ENCODE measurements at regions not wholly inside any gene's neighbourhood (a gene's known extent, or its start where the extent isn't known, plus 50 kb on each side); places are given as distances from the start of the nearest gene placed in this dataset.
"Not testable (repeated sequence)": the region's sequence is repeated elsewhere in the genome, so short reads cannot be mapped to it uniquely, and the experiment has no call there.

- DNase-seq (ENCODE audit: low spot score): no peak
- H3K36me3 ChIP-seq (ENCODE audit: low read depth): no peaks in the 10 kb centered on the region
- ATAC-seq (ENCODE audit: low read depth): no peak
- H3K27me3 ChIP-seq (ENCODE audit: insufficient read depth, poor library complexity, severe bottlenecking): no peaks in the 10 kb centered on the region
- H3K27ac ChIP-seq (ENCODE audit: poor library complexity, severe bottlenecking): no peak overlapping the region
- no peak for TF ChIP-seq CTCF (IDR thresholded peaks at IDR 0.05; ENCODE audit: poor library complexity, severe bottlenecking)
- H3K4me1 ChIP-seq (ENCODE audit: insufficient read depth, poor library complexity, severe bottlenecking): no peaks in the 10 kb centered on the region
- H3K4me3 ChIP-seq (ENCODE audit: severe bottlenecking): no peak overlapping the region
- no peaks in the 10 kb centered on the region for H3K9me3 ChIP-seq (ENCODE audit: severe bottlenecking)
These were observed 226.9 kb upstream of the SHH start for GRCh38 chr7:156039194-156039593.

DNA sequence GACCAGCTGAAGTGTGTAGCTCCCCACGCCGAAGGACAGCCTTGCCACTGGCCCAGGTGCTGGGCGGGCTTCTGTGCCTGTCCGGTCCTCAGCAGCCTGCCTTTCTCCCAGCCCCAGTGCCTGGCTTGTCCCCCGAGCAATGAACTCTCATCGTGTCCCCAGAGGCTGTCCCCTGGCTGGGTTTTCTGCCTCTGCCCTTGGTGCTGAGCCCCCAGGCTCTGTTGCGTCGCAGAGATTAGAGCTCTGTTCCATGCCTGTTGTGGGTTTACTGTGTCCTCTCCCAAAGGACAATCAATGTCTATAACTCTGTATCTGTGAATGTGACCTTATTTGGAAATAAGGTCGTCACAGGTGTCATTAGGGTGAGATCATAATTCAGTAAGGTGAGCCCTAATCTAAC is 226.1 kb upstream of the SHH start:
- no peak for TF ChIP-seq CTCF (IDR thresholded peaks at IDR 0.05; ENCODE audit: poor library complexity, severe bottlenecking)
- Histone ChIP-seq H3K27me3 (ENCODE audit: insufficient read depth, poor library complexity, severe bottlenecking) (no peaks in the 10 kb centered on the region), H3K4me1 (ENCODE audit: insufficient read depth, poor library complexity, severe bottlenecking) (no peaks in the 10 kb centered on the region), H3K4me3 (ENCODE audit: severe bottlenecking) (no peak overlapping the region), H3K27ac (ENCODE audit: poor library complexity, severe bottlenecking) (no peak overlapping the region), H3K9me3 (ENCODE audit: severe bottlenecking) (no peaks in the 10 kb centered on the region), H3K36me3 (ENCODE audit: low read depth) (no peaks in the 10 kb centered on the region)
- no peak for ATAC-seq (ENCODE audit: low read depth)
- no peak for DNase-seq (ENCODE audit: low spot score)

DNA sequence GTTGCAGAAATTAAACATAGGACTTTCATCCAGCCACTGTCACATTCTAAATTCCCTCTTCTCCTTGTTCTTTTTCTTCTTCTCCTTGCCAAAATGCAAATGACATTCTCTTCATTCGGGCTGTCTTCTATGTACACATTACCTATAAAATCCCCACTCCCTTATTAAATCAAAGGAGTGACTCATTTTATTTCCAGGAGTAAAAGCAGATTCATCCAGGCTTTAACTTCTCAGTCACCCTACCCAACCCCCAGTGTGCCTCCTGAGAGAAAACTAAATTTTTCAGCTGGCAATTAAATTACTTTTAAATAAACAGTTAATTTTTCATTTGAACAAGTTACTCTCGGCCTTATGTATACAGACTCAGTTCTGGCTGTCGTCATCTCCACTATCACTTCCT is 223.9 kb upstream of the SHH start:
- DNase-seq (ENCODE audit: low spot score): no peak
- Histone ChIP-seq H3K36me3 (ENCODE audit: low read depth) (no peaks in the 10 kb centered on the region), H3K27ac (ENCODE audit: poor library complexity, severe bottlenecking) (no peak overlapping the region), H3K4me1 (ENCODE audit: insufficient read depth, poor library complexity, severe bottlenecking) (no peaks in the 10 kb centered on the region), H3K27me3 (ENCODE audit: insufficient read depth, poor library complexity, severe bottlenecking) (no peaks in the 10 kb centered on the region), H3K9me3 (ENCODE audit: severe bottlenecking) (no peaks in the 10 kb centered on the region), H3K4me3 (ENCODE audit: severe bottlenecking) (no peak overlapping the region)
- no peak for ATAC-seq (ENCODE audit: low read depth)
- TF ChIP-seq CTCF (IDR thresholded peaks at IDR 0.05; ENCODE audit: poor library complexity, severe bottlenecking): no peak

GRCh38 chr7:156035387-156035786 is 223.1 kb upstream of the SHH start:
- H3K36me3 ChIP-seq (ENCODE audit: low read depth); H3K27me3 ChIP-seq (ENCODE audit: insufficient read depth, poor library complexity, severe bottlenecking); H3K27ac ChIP-seq (ENCODE audit: poor library complexity, severe bottlenecking); H3K9me3 ChIP-seq (ENCODE audit: severe bottlenecking); ATAC-seq (ENCODE audit: low read depth); H3K4me3 ChIP-seq (ENCODE audit: severe bottlenecking); H3K4me1 ChIP-seq (ENCODE audit: insufficient read depth, poor library complexity, severe bottlenecking); DNase-seq (ENCODE audit: low spot score): not testable (repeated sequence)

DNA sequence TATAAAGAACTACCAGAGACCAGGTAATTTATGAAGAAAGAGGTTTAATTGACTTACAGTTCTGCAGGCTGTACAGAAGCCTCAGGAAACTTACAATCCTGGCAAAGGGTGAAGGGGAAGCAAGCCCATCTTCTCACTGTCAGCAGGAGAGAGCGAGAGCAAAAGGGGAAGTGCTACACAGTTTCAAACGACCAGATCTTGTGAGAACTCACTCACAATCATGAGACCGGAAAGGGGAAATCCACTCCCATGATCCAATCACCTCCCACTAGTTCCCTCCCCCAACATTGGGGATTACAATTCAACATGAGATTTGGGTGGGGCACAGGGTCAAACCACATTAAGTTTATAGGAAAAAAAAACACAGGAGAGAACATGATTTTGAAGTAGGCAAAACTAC is 222.1 kb upstream of the SHH start:
- no peak for ATAC-seq (ENCODE audit: low read depth)
- Histone ChIP-seq H3K27me3 (ENCODE audit: insufficient read depth, poor library complexity, severe bottlenecking) (no peaks in the 10 kb centered on the region), H3K27ac (ENCODE audit: poor library complexity, severe bottlenecking) (no peak overlapping the region), H3K36me3 (ENCODE audit: low read depth) (no peaks in the 10 kb centered on the region), H3K9me3 (ENCODE audit: severe bottlenecking) (no peaks in the 10 kb centered on the region), H3K4me3 (ENCODE audit: severe bottlenecking) (no peak overlapping the region), H3K4me1 (ENCODE audit: insufficient read depth, poor library complexity, severe bottlenecking) (no peaks in the 10 kb centered on the region)
- no peak for TF ChIP-seq CTCF (IDR thresholded peaks at IDR 0.05; ENCODE audit: poor library complexity, severe bottlenecking)
- DNase-seq (ENCODE audit: low spot score): no peak

All from RWPE2 (cell line).